NT2/D1 (cell line): ENCODE measurements at regions not wholly inside any gene's neighbourhood (a gene's known extent, or its start where the extent isn't known, plus 50 kb on each side); places are given as distances from the start of the nearest gene placed in this dataset.

Source experiments
- SUZ12 ChIP-seq: IDR thresholded peaks from 2 replicates; pipeline ENCODE4 v1.6.1; 2011; ENCODE audit not compliant: insufficient read length, insufficient read depth; ENCODE audit errors: extremely low read depth
- YY1 ChIP-seq: IDR thresholded peaks from 2 replicates; pipeline ENCODE4 v1.6.1; 2011; ENCODE audit not compliant: insufficient read length, insufficient read depth

GRCh38 chr2:209113026-209113425 lies 310.8 kb upstream of the MAP2 start:
- TF ChIP-seq SUZ12 (no peak), YY1 (no peak)
